HCT116 (cell line): ENCODE measurements at regions not wholly inside any gene's neighbourhood (a gene's known extent, or its start where the extent isn't known, plus 50 kb on each side); places are given as distances from the start of the nearest gene placed in this dataset.

Experiments
- ATAC-seq: fragments of 200-7000 bp; cut with Tn5 transposase; 2 replicates; pipeline ENCODE4 v1.9.1; 2020; ENCODE audit warnings: mild to moderate bottlenecking, moderate library complexity
- BruUV-seq: library from RNA; stranded (reverse); fragments of 400-500 nt; replicated peaks from 2 replicates; lab custom pipeline; 2021; lab: Mats Ljungman, UMichigan
- CTCF ChIA-PET: fragments of 300-600 bp; sonication (Branson Sonifier 250); formaldehyde crosslinking; loops from one replicate; lab custom pipeline; 2021; ENCODE audit warnings: antibody characterized with exemption; lab: Charles Lee
- POLR2A ChIA-PET: fragments of 300-600, 350-600 bp; sonication (Branson Sonifier 250); formaldehyde crosslinking; loops from one replicate; lab custom pipeline; 2021; ENCODE audit warnings: antibody characterized with exemption; lab: Charles Lee
- RAD21 ChIA-PET, 2 experiments: fragments of 300-600 bp; sonication (Branson Sonifier 250); formaldehyde crosslinking; loops; one replicate each; lab custom pipeline; 2023; ENCODE audit warnings: low total read pairs in 2 of 2; ENCODE audit not compliant: uncharacterized antibody in 2 of 2, unreplicated experiment in 2 of 2, low non-redundant PET in 1 of 2; lab: Charles Lee
- DNase-seq: peaks from one replicate; pipeline ENCODE4 v3.0.0-alpha.2; 2010; ENCODE audit warnings: low read depth, low spot score
- H2AFZ ChIP-seq: fragments of 200-600 bp; shearing (Covaris generic), sonication (generic); 2 replicates; pipeline ENCODE4 v1.6.1; 2017; ENCODE audit warnings: low read depth, mixed run types, mixed read lengths, antibody characterized with exemption, low read length; ENCODE audit not compliant: poor library complexity, severe bottlenecking
- H3K27ac ChIP-seq: 2 replicates; pipeline ENCODE4 v1.5.1; 2012; ENCODE audit warnings: low read depth, low read length
- H3K27me3 ChIP-seq: fragments of 200-600 bp; sonication (generic); 2 replicates; pipeline ENCODE4 v1.6.1; 2016; ENCODE audit warnings: mixed run types, low read length, mixed read lengths; ENCODE audit not compliant: insufficient read depth
- H3K36me3 ChIP-seq, 2 experiments: fragments of 200-500 bp in 1 of 2; fragments of 200-600 bp in 1 of 2; sonication (Bioruptor generic) in 1 of 2; sonication (generic) in 1 of 2; 2 replicates each; pipeline versions ENCODE4 v1.5.1 to v1.6.1; 2014 to 2016; ENCODE audit warnings: low read length in 2 of 2, inconsistent platforms in 1 of 2, mixed read lengths in 1 of 2, mixed run types in 1 of 2; ENCODE audit not compliant: insufficient read depth in 2 of 2, control insufficient read depth in 1 of 2
- H3K4me1 ChIP-seq, 2 experiments: fragments of 200-600 bp in 1 of 2; sonication (generic) in 1 of 2; 2 replicates each; pipeline versions ENCODE4 v1.5.1 to v1.6.1; 2012 to 2017; ENCODE audit warnings: low read length in 2 of 2, inconsistent platforms in 1 of 2, mild to moderate bottlenecking in 1 of 2, mixed read lengths in 1 of 2, mixed run types in 1 of 2, moderate library complexity in 1 of 2; ENCODE audit not compliant: insufficient read depth in 2 of 2, control insufficient read depth in 1 of 2
- H3K4me2 ChIP-seq: fragments of 200-600 bp; sonication (generic); 2 replicates; pipeline ENCODE4 v1.6.1; 2017; ENCODE audit warnings: mixed run types, low read length, mixed read lengths
- H3K4me3 ChIP-seq, 2 experiments: fragments of 200-600 bp in 1 of 2; sonication (generic) in 1 of 2; replicated peaks in 1 of 2; 2 replicates each; pipeline ENCODE4 v1.5.1; 2011 to 2016; ENCODE audit warnings: low read length in 2 of 2, control low read depth in 1 of 2, low read depth in 1 of 2, mild to moderate bottlenecking in 1 of 2, mixed read lengths in 1 of 2, mixed run types in 1 of 2
- H3K79me2 ChIP-seq: fragments of 200-600 bp; sonication (generic); 2 replicates; pipeline ENCODE4 v1.6.1; 2017; ENCODE audit warnings: mild to moderate bottlenecking, mixed run types, low read length, moderate library complexity, mixed read lengths; ENCODE audit not compliant: insufficient read depth
- H3K9ac ChIP-seq: fragments of 200-600 bp; sonication (generic); 2 replicates; pipeline ENCODE4 v1.6.1; 2016; ENCODE audit warnings: low read length, mixed read lengths
- H3K9me2 ChIP-seq: fragments of 200-600 bp; sonication (generic), shearing (Covaris generic); 2 replicates; pipeline ENCODE4 v1.6.1; 2017; ENCODE audit warnings: mixed run types, mild to moderate bottlenecking, moderate library complexity; ENCODE audit not compliant: insufficient read depth
- H3K9me3 ChIP-seq, 2 experiments: fragments of 200-500 bp in 1 of 2; fragments of 200-600 bp in 1 of 2; sonication (Bioruptor generic) in 1 of 2; sonication (generic) in 1 of 2; 2 replicates each; pipeline ENCODE4 v1.6.1; 2014 to 2017; ENCODE audit warnings: low read length in 2 of 2, mixed read lengths in 2 of 2, inconsistent platforms in 1 of 2, low read depth in 1 of 2, mild to moderate bottlenecking in 1 of 2, mixed run types in 1 of 2, moderate library complexity in 1 of 2; ENCODE audit not compliant: control insufficient read depth in 1 of 2, insufficient read depth in 1 of 2
- H4K20me1 ChIP-seq: fragments of 200-600 bp; sonication (generic), shearing (Covaris generic); 2 replicates; pipeline ENCODE4 v1.6.1; 2017; ENCODE audit warnings: mixed run types, mild to moderate bottlenecking, moderate library complexity; ENCODE audit not compliant: insufficient read depth
- CBX3 ChIP-seq: IDR thresholded peaks from 2 replicates; pipeline ENCODE4 v1.6.1; 2012; ENCODE audit warnings: low read depth
- CEBPB ChIP-seq: IDR thresholded peaks from 2 replicates; pipeline ENCODE4 v1.6.1; 2012; ENCODE audit warnings: low read depth
- EGR1 ChIP-seq: IDR thresholded peaks from 2 replicates; pipeline ENCODE4 v1.6.1; 2012; ENCODE audit warnings: low read depth
- ELF1 ChIP-seq: IDR thresholded peaks from 2 replicates; pipeline ENCODE4 v1.6.1; 2012; ENCODE audit warnings: low read depth, borderline replicate concordance
- EZH2 ChIP-seq: fragments of 200-600 bp; sonication (generic); IDR thresholded peaks from 2 replicates; pipeline ENCODE4 v1.6.1; 2017; ENCODE audit warnings: antibody characterized with exemption, mixed run types
- EZH2phosphoT487 ChIP-seq: fragments of 200-600 bp; IDR thresholded peaks from 2 replicates; pipeline ENCODE4 v1.6.1; 2018; ENCODE audit warnings: antibody characterized with exemption, borderline replicate concordance
- FOSL1 ChIP-seq: IDR thresholded peaks from 2 replicates; pipeline ENCODE4 v1.6.1; 2012; ENCODE audit warnings: low read depth
- JUND ChIP-seq: IDR thresholded peaks from 2 replicates; pipeline ENCODE4 v1.6.1; 2012
- POLR2A ChIP-seq: IDR thresholded peaks from 2 replicates; pipeline ENCODE4 v1.7.0; 2011; ENCODE audit warnings: borderline replicate concordance; ENCODE audit not compliant: insufficient read depth, insufficient read length; ENCODE audit errors: extremely low read depth
- POLR2AphosphoS5 ChIP-seq: IDR thresholded peaks from 2 replicates; pipeline ENCODE4 v1.6.1; 2011; ENCODE audit warnings: mild to moderate bottlenecking, low read depth, low read length, moderate library complexity
- RAD21 ChIP-seq: IDR thresholded peaks from 2 replicates; pipeline ENCODE4 v1.6.1; 2012; ENCODE audit warnings: low read depth, mild to moderate bottlenecking
- SIN3A ChIP-seq: IDR thresholded peaks from 2 replicates; pipeline ENCODE4 v1.6.1; 2012; ENCODE audit warnings: low read depth
- SP1 ChIP-seq: IDR thresholded peaks from 2 replicates; pipeline ENCODE4 v1.6.1; 2012; ENCODE audit warnings: low read depth
- SRF ChIP-seq: IDR thresholded peaks from 2 replicates; pipeline ENCODE4 v1.6.1; 2012; ENCODE audit warnings: low read depth
- TCF7L2 ChIP-seq: IDR thresholded peaks from 2 replicates; pipeline ENCODE4 v1.7.0; 2011; ENCODE audit warnings: borderline replicate concordance, inconsistent platforms; ENCODE audit not compliant: insufficient read depth, insufficient read length; ENCODE audit errors: extremely low read depth
- ZFX ChIP-seq: fragments of 450-650 bp; IDR thresholded peaks from 2 replicates; pipeline ENCODE4 v1.6.1; 2017
- intact Hi-C: fragments of 100-400 bp; cut with micrococcal nuclease; formaldehyde crosslinking; loops from 2 replicates; pipeline ENCODE4 v1.10.0; 2022
- TF ChIP-seq, protein P1 (sequence below), 3 experiments: fragments of 200-600 bp in 1 of 3; sonication (generic) in 1 of 3; IDR thresholded peaks in 2 of 3; conservative IDR thresholded peaks in 1 of 3; 2 replicates each; pipeline ENCODE4 v1.5.1; 2012 to 2017; ENCODE audit warnings: low read depth in 2 of 3, low read length in 2 of 3, antibody characterized with exemption in 1 of 3, borderline replicate concordance in 1 of 3, control low read depth in 1 of 3, mild to moderate bottlenecking in 1 of 3, mixed read lengths in 1 of 3, mixed run types in 1 of 3, moderate library complexity in 1 of 3; ENCODE audit not compliant: insufficient read depth in 1 of 3
- TF ChIP-seq, protein P2 (sequence below): IDR thresholded peaks from 2 replicates; pipeline ENCODE4 v1.6.1; 2011; ENCODE audit warnings: mild to moderate bottlenecking, low read length, moderate library complexity; ENCODE audit not compliant: insufficient replicate concordance; ENCODE audit errors: extremely low read depth
- TF ChIP-seq, protein P3 (sequence below): IDR thresholded peaks from 2 replicates; pipeline ENCODE4 v1.6.1; 2012
- TF ChIP-seq, protein P4 (sequence below): IDR thresholded peaks from 2 replicates; pipeline ENCODE4 v1.6.1; 2012; ENCODE audit warnings: low read depth

GRCh38 chr4:112776535-112776934, 139.6 kb downstream of the LARP7 start:
- intact Hi-C loops: no loop called here
- Histone ChIP-seq H4K20me1 (no peaks in the 10 kb centered on the region), H3K9me3 (no peaks in the 10 kb centered on the region), H3K9ac (no peak overlapping the region), H3K27me3 (no peaks in the 10 kb centered on the region), H2AFZ (no peak overlapping the region), H3K79me2 (no peaks in the 10 kb centered on the region), H3K9me2 (no peaks in the 10 kb centered on the region), H3K4me3 (no peak overlapping the region), H3K4me1 (no peaks in the 10 kb centered on the region), H3K4me2 (no peak overlapping the region), H3K36me3 (no peaks in the 10 kb centered on the region), H3K27ac (no peak overlapping the region)
- DNase-seq: no peak
- CTCF ChIA-PET: interaction anchor here (0.8 to 2.5 kb wide), 2 partner anchors 11 to 14 kb away, joined by 3 to 9 read pairs; no protein-coding TSS in a partner anchor
- RAD21 ChIA-PET: no interaction called here
- BruUV-seq: no TSS peak
- POLR2A ChIA-PET: no interaction called here
- no peak for ATAC-seq
- TF ChIP-seq POLR2A: no peak
- no peak for TF ChIP-seq SIN3A
- TF ChIP-seq EGR1: no peak
- TF ChIP-seq TCF7L2: no peak
- no peak for TF ChIP-seq SP1
- TF ChIP-seq, protein P1, sequence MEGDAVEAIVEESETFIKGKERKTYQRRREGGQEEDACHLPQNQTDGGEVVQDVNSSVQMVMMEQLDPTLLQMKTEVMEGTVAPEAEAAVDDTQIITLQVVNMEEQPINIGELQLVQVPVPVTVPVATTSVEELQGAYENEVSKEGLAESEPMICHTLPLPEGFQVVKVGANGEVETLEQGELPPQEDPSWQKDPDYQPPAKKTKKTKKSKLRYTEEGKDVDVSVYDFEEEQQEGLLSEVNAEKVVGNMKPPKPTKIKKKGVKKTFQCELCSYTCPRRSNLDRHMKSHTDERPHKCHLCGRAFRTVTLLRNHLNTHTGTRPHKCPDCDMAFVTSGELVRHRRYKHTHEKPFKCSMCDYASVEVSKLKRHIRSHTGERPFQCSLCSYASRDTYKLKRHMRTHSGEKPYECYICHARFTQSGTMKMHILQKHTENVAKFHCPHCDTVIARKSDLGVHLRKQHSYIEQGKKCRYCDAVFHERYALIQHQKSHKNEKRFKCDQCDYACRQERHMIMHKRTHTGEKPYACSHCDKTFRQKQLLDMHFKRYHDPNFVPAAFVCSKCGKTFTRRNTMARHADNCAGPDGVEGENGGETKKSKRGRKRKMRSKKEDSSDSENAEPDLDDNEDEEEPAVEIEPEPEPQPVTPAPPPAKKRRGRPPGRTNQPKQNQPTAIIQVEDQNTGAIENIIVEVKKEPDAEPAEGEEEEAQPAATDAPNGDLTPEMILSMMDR (IDR thresholded peaks at IDR 0.05 in 2 of 3, conservative IDR thresholded peaks at IDR 0.05 in 1 of 3; ENCODE audit: borderline replicate concordance in 1 of 3, insufficient read depth in 1 of 3, low read depth in 2 of 3, low read length in 2 of 3): no peak
- TF ChIP-seq CEBPB: no peak
- no peak for TF ChIP-seq CBX3
- TF ChIP-seq POLR2AphosphoS5: no peak
- TF ChIP-seq SRF: no peak
- TF ChIP-seq, protein P2, sequence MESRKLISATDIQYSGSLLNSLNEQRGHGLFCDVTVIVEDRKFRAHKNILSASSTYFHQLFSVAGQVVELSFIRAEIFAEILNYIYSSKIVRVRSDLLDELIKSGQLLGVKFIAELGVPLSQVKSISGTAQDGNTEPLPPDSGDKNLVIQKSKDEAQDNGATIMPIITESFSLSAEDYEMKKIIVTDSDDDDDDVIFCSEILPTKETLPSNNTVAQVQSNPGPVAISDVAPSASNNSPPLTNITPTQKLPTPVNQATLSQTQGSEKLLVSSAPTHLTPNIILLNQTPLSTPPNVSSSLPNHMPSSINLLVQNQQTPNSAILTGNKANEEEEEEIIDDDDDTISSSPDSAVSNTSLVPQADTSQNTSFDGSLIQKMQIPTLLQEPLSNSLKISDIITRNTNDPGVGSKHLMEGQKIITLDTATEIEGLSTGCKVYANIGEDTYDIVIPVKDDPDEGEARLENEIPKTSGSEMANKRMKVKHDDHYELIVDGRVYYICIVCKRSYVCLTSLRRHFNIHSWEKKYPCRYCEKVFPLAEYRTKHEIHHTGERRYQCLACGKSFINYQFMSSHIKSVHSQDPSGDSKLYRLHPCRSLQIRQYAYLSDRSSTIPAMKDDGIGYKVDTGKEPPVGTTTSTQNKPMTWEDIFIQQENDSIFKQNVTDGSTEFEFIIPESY: no peak
- TF ChIP-seq ZFX: no peak
- no peak for TF ChIP-seq EZH2phosphoT487
- TF ChIP-seq, protein P3, sequence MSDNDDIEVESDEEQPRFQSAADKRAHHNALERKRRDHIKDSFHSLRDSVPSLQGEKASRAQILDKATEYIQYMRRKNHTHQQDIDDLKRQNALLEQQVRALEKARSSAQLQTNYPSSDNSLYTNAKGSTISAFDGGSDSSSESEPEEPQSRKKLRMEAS: no peak
- no peak for TF ChIP-seq JUND
- no peak for TF ChIP-seq RAD21
- TF ChIP-seq, protein P4, sequence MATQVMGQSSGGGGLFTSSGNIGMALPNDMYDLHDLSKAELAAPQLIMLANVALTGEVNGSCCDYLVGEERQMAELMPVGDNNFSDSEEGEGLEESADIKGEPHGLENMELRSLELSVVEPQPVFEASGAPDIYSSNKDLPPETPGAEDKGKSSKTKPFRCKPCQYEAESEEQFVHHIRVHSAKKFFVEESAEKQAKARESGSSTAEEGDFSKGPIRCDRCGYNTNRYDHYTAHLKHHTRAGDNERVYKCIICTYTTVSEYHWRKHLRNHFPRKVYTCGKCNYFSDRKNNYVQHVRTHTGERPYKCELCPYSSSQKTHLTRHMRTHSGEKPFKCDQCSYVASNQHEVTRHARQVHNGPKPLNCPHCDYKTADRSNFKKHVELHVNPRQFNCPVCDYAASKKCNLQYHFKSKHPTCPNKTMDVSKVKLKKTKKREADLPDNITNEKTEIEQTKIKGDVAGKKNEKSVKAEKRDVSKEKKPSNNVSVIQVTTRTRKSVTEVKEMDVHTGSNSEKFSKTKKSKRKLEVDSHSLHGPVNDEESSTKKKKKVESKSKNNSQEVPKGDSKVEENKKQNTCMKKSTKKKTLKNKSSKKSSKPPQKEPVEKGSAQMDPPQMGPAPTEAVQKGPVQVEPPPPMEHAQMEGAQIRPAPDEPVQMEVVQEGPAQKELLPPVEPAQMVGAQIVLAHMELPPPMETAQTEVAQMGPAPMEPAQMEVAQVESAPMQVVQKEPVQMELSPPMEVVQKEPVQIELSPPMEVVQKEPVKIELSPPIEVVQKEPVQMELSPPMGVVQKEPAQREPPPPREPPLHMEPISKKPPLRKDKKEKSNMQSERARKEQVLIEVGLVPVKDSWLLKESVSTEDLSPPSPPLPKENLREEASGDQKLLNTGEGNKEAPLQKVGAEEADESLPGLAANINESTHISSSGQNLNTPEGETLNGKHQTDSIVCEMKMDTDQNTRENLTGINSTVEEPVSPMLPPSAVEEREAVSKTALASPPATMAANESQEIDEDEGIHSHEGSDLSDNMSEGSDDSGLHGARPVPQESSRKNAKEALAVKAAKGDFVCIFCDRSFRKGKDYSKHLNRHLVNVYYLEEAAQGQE: no peak
- no peak for TF ChIP-seq ELF1
- no peak for TF ChIP-seq EZH2
- no peak for TF ChIP-seq FOSL1
